GM12878 (cell line): ENCODE measurements at regions not wholly inside any gene's neighbourhood (a gene's known extent, or its start where the extent isn't known, plus 50 kb on each side); places are given as distances from the start of the nearest gene placed in this dataset.

Experiments
- ATAC-seq: fragments of 200-7000 bp; cut with Tn5 transposase; 3 replicates; pipeline ENCODE4 v1.9.1; 2020; ENCODE audit warnings: mild to moderate bottlenecking, moderate library complexity
- BruUV-seq: library from RNA; stranded (reverse); fragments of 400-500 nt; replicated peaks from 2 replicates; lab custom pipeline; 2021; lab: Mats Ljungman, UMichigan
- CTCF ChIA-PET: fragments of 300-600 bp; sonication (Branson Sonifier 250); formaldehyde crosslinking; extraction: SDS; loops from one replicate; lab custom pipeline; 2021; ENCODE audit warnings: inconsistent platforms; lab: Yijun Ruan, JAX
- POLR2A ChIA-PET: fragments of 350-600 bp; formaldehyde crosslinking; extraction: SDS; loops from one replicate; lab custom pipeline; 2021; ENCODE audit warnings: inconsistent platforms; lab: Charles Lee
- RAD21 ChIA-PET: fragments of 300-600 bp; sonication (Branson Sonifier 250); formaldehyde crosslinking; loops from one replicate; lab custom pipeline; 2023; ENCODE audit warnings: antibody characterized with exemption; ENCODE audit not compliant: unreplicated experiment; lab: Charles Lee
- SMC1A ChIA-PET: fragments of 300-600 bp; sonication (Branson Sonifier 250); formaldehyde crosslinking; loops from one replicate; lab custom pipeline; 2023; ENCODE audit not compliant: unreplicated experiment, uncharacterized antibody; lab: Charles Lee
- DNase-seq: peaks from one replicate; pipeline ENCODE4 v3.0.0-alpha.2; 2011; ENCODE audit warnings: low read depth, low spot score
- FAIRE-seq: peaks from 3 replicates; lab custom pipeline; 2011; peaks lifted over from hg19 to GRCh38; lab: Jason Lieb, UNC
- H2AFZ ChIP-seq: 2 replicates; pipeline ENCODE4 v1.6.0; 2011; ENCODE audit warnings: low read depth, low read length, control low read depth; ENCODE audit not compliant: control insufficient read depth
- H3K27ac ChIP-seq: 2 replicates; pipeline ENCODE4 v1.5.1; 2011; ENCODE audit warnings: control low read depth; ENCODE audit not compliant: control insufficient read depth, insufficient read depth
- H3K27me3 ChIP-seq, 2 experiments: replicated peaks in 1 of 2; 2 replicates each; pipeline versions ENCODE4 v1.6.0 to v1.6.1; 2011; ENCODE audit warnings: low read length in 1 of 2; ENCODE audit not compliant: control insufficient read depth in 2 of 2, insufficient read depth in 2 of 2
- H3K36me3 ChIP-seq, 2 experiments: 2 replicates each; pipeline ENCODE4 v1.5.1; 2011; ENCODE audit warnings: low read length in 1 of 2; ENCODE audit not compliant: control insufficient read depth in 2 of 2, insufficient read depth in 2 of 2
- H3K4me1 ChIP-seq: 2 replicates; pipeline ENCODE4 v1.6.1; 2011; ENCODE audit warnings: mild to moderate bottlenecking, low read length, moderate library complexity, mixed read lengths; ENCODE audit not compliant: control insufficient read depth, insufficient read depth
- H3K4me2 ChIP-seq: 2 replicates; pipeline ENCODE4 v1.6.0; 2011; ENCODE audit warnings: control low read depth; ENCODE audit not compliant: control insufficient read depth, insufficient read depth
- H3K4me3 ChIP-seq: fragments of 200-600 bp; sonication (generic); 2 replicates; pipeline ENCODE4 v1.5.1; 2016
- H3K79me2 ChIP-seq: 2 replicates; pipeline ENCODE4 v1.6.0; 2011; ENCODE audit warnings: low read length; ENCODE audit not compliant: control insufficient read depth, insufficient read depth
- H3K9ac ChIP-seq: 2 replicates; pipeline ENCODE4 v1.8.0; 2011; ENCODE audit warnings: low read length, control low read depth, mixed read lengths; ENCODE audit not compliant: control insufficient read depth, insufficient read depth
- H3K9me3 ChIP-seq: replicated peaks from 3 replicates; pipeline ENCODE4 v1.5.1; 2011; ENCODE audit warnings: mild to moderate bottlenecking, low read length; ENCODE audit not compliant: control insufficient read depth, insufficient read depth
- H4K20me1 ChIP-seq: 2 replicates; pipeline ENCODE4 v1.6.0; 2011; ENCODE audit not compliant: control insufficient read depth, insufficient read depth
- BACH1 ChIP-seq: fragments of 450-650 bp; IDR thresholded peaks from 2 replicates; pipeline ENCODE4 v1.6.1; 2017; ENCODE audit warnings: mild to moderate bottlenecking, borderline replicate concordance
- CEBPB ChIP-seq, 2 experiments: fragments of 150-350 bp in 1 of 2; IDR thresholded peaks; 2 replicates each; pipeline ENCODE4 v1.6.1; 2012 to 2014; ENCODE audit warnings: low read depth in 2 of 2, low read length in 2 of 2, borderline replicate concordance in 1 of 2, inconsistent platforms in 1 of 2
- NR2C1 ChIP-seq: fragments of 450-650 bp; IDR thresholded peaks from 2 replicates; pipeline ENCODE4 v1.6.1; 2017; ENCODE audit warnings: antibody characterized with exemption, mild to moderate bottlenecking, moderate library complexity
- NR2F1 ChIP-seq: fragments of 450-650 bp; conservative IDR thresholded peaks from 2 replicates; pipeline ENCODE4 v1.6.1; 2017; ENCODE audit warnings: mild to moderate bottlenecking
- POLR2AphosphoS2 ChIP-seq: IDR thresholded peaks from 2 replicates; pipeline ENCODE4 v1.6.1; 2011; ENCODE audit warnings: low read depth, mild to moderate bottlenecking, low read length, improper control_type of control experiment, moderate library complexity
- RFX5 ChIP-seq: IDR thresholded peaks from 2 replicates; pipeline ENCODE4 v1.6.1; 2011; ENCODE audit warnings: low read depth, low read length, improper control_type of control experiment
- RUNX3 ChIP-seq: IDR thresholded peaks from 2 replicates; pipeline ENCODE4 v1.6.1; 2012; ENCODE audit warnings: low read length, inconsistent platforms
- TCF12 ChIP-seq: IDR thresholded peaks from 2 replicates; pipeline ENCODE4 v1.6.1; 2011; ENCODE audit warnings: low read depth, mild to moderate bottlenecking, low read length
- WGBS: methylation state at CpG from one replicate; pipeline ENCODE4 v1.1.6; 2016; ENCODE audit warnings: low lambda C conversion rate; ENCODE audit not compliant: insufficient replicate concordance, insufficient coverage; ENCODE audit errors: missing lambda C conversion rate; 5-methylcytosine and 5-hydroxymethylcytosine counted together
- in situ Hi-C: fragments of 300-500 bp; cut with MboI; formaldehyde crosslinking; loops from 9 replicates; pipeline ENCODE4 v1.14.3; 2018; ENCODE audit warnings: mixed read lengths
- intact Hi-C: fragments of 100-400 bp; cut with micrococcal nuclease; formaldehyde crosslinking; loops from one replicate; pipeline ENCODE4 v1.14.2; 2022; ENCODE audit not compliant: unreplicated experiment
- TF ChIP-seq, protein P1 (sequence below): fragments of 450-650 bp; IDR thresholded peaks from 2 replicates; pipeline ENCODE4 v1.6.1; 2017; ENCODE audit warnings: antibody characterized with exemption, mild to moderate bottlenecking, moderate library complexity

DNA sequence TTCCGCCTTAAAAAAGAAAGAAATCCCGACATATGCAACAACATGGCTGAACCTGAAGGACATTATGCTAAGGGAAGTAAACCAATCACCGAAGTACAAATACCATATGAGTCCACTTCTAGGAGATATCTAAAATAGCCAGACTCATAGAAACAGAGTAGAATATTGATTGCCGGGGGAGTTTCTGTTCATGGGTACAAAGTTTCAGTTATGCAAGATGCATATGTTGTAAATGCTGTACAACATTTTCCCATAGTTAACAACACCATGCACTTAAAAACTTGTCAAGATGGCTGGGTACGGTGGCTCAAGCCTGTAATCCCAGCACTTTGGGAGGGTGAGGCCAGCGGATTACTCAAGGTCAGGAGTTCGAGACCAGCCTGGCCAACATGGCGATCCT is 251.5 kb upstream of the EEF2KMT start (continued):
- no peak for TF ChIP-seq NR2C1
- TF ChIP-seq CEBPB (IDR thresholded peaks at IDR 0.05; ENCODE audit: borderline replicate concordance in 1 of 2, low read depth in 2 of 2, low read length in 2 of 2): no peak

DNA sequence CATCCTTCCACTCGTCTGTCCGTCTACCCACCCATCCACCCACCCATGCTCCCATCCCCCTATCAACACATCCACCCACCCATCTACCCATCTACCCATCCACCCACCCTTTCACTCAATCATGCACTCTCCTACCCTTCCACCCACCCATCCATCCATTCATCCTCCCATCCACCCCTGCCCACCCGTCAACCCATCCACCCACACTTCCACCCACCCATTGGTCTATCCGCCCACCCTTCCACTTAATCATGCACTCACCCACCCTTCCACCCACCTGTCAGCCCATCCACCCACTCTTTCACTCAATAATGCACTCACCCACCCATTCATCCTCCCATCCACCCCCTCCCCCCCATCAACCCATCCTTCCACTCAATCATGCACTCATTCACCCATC is 250.0 kb upstream of the EEF2KMT start:
- Histone ChIP-seq H3K36me3 (no peaks in the 10 kb centered on the region), H3K9ac (no peak overlapping the region), H3K4me1 (no peaks in the 10 kb centered on the region), H4K20me1 (no peaks in the 10 kb centered on the region), H3K79me2 (no peaks in the 10 kb centered on the region), H3K27me3 (no peaks in the 10 kb centered on the region), H3K9me3 (no peaks in the 10 kb centered on the region), H3K27ac (no peak overlapping the region), H3K4me3 (no peak overlapping the region), H3K4me2 (no peak overlapping the region), H2AFZ (no peak overlapping the region)
- 28% methylated on average over 3 of the region's 4 CpGs for WGBS
- TF ChIP-seq, protein P1, sequence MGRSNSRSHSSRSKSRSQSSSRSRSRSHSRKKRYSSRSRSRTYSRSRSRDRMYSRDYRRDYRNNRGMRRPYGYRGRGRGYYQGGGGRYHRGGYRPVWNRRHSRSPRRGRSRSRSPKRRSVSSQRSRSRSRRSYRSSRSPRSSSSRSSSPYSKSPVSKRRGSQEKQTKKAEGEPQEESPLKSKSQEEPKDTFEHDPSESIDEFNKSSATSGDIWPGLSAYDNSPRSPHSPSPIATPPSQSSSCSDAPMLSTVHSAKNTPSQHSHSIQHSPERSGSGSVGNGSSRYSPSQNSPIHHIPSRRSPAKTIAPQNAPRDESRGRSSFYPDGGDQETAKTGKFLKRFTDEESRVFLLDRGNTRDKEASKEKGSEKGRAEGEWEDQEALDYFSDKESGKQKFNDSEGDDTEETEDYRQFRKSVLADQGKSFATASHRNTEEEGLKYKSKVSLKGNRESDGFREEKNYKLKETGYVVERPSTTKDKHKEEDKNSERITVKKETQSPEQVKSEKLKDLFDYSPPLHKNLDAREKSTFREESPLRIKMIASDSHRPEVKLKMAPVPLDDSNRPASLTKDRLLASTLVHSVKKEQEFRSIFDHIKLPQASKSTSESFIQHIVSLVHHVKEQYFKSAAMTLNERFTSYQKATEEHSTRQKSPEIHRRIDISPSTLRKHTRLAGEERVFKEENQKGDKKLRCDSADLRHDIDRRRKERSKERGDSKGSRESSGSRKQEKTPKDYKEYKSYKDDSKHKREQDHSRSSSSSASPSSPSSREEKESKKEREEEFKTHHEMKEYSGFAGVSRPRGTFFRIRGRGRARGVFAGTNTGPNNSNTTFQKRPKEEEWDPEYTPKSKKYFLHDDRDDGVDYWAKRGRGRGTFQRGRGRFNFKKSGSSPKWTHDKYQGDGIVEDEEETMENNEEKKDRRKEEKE: no peak
- TF ChIP-seq BACH1: no peak
- TF ChIP-seq TCF12: no peak
- no peak for TF ChIP-seq RUNX3
- no peak for TF ChIP-seq RFX5
- no peak for TF ChIP-seq POLR2AphosphoS2
- TF ChIP-seq NR2F1: no peak
- no TSS peak for BruUV-seq
- CTCF ChIA-PET: no interaction called here
- FAIRE-seq: no peak
- RAD21 ChIA-PET: no interaction called here
- POLR2A ChIA-PET: no interaction called here
- in situ Hi-C loops (no loop called here), intact Hi-C loops (no loop called here)
- DNase-seq: no peak
- SMC1A ChIA-PET: no interaction called here
- no peak for ATAC-seq
